ENCODE measurements at regions not wholly inside any gene's neighbourhood (a gene's known extent, or its start where the extent isn't known, plus 50 kb on each side); places are given as distances from the start of the nearest gene placed in this dataset.

- no peak for DNase-seq (ENCODE audit: low read depth in 2 of 2)
Observed at GRCh38 chr5:135235551-135236227, 163.3 kb downstream of the MACROH2A1 start.

- DNase-seq (ENCODE audit: low read depth in 2 of 2): no peak
Observed at GRCh38 chr5:135234666-135235401, 164.2 kb downstream of the MACROH2A1 start.

DNA sequence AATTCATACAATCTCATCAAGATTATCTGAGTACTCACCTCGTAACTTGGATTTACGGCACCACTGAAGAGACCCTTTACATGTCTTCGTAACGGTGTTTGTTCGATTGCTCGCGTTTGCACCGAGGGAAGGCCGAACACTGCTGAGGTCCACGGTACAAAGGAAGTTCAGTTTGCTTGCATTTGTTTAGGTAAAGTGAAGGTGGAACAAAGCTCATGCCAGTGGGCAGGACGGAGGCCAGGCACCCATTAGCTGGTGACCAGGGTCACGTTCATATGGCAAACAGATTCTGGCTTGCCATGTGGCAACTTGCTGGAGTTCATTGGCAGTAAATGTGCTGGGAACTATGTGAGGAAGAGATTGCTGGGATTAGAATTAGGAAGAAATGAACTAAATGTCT lies 164.8 kb downstream of the MACROH2A1 start:
- no peak for DNase-seq (ENCODE audit: low read depth in 2 of 2)

- DNase-seq (ENCODE audit: low read depth in 2 of 2): no peak
Observed at GRCh38 chr5:135233477-135233876, 165.6 kb downstream of the MACROH2A1 start.

DNA sequence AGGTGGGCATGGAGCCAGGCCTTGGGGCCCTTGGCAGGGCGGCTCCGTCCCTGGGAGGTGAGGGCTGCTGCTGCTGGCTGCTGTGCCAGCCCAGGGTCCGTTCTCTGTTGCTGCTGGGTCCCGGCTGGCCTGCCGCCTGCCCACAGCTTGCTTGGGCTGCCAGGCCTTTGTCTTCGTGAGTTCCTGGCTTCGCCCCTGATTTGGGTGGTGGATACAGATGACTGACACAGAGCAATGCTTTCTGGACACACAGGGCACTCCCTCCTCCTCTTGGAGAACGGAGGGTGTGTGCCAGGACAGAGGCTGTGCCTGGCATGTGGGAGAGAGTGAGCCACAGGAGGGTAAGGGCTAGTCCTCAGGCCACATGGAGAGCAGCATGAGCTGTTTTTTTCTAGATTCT lies 166.1 kb downstream of the MACROH2A1 start:
- no peak for DNase-seq (ENCODE audit: low read depth in 2 of 2)

- no peak for DNase-seq (ENCODE audit: low read depth in 2 of 2)
Observed at GRCh38 chr5:135231289-135231688, 167.7 kb downstream of the MACROH2A1 start.

DNA sequence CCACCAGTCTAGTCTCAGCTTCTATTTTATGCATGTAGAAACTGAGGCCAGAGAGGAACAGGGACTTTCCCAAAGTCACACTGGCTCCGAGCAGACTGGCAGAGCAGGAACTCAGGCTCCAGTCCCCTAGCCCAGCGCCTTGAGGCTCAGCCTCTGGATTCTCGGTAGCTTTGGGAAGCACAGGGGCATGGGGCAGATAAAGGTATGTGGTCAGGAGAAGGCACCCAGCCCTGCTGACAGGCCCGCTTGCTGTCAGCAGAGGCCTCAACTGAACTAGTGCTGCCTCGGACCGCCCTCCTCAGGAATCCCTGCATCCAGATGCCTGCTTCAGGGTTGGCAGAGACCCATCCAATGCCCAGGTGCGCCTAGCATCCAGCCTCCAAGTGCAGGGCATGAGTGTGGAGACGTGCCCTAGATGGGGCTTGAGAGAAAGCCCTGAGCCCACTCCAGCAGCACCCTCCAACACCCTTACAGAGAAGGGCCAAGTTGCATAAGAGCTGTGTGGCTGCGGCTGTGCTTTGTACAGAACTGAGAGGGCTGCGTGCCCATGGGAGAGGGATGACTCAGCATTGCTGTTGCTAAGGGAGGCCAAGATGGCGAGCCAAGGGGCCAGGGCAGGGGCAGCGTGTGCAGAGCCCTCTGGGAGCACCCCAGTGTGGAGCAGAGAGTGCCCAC lies 168.6 kb downstream of the MACROH2A1 start:
- no peak for DNase-seq (ENCODE audit: low read depth in 2 of 2)

DNA sequence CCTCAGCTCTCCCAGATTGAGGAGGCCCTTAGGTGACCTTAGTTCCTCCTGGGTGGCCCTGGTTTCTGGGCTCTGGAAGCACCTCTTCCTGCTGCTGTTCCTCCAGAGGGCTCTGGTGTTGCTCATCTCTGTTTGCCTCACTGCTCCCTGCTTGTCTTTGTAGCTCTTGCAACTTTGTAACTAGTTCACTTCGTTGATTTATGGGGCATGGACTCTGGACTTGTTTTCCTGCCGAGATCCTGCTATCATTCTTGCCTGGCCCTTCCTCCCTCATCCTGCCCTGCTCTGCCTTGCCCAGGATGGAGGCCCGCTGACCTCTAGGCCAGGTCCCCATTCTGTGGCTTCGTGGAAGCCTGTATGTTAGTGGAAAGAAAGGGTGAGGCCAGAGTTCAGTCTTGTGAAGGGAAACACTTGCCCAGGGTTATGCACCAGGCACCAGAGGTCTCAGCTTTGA lies 169.3 kb downstream of the MACROH2A1 start:
- no peak for DNase-seq (ENCODE audit: low read depth in 2 of 2)

GRCh38 chr5:135229122-135229521 lies 169.9 kb downstream of the MACROH2A1 start:
- DNase-seq (ENCODE audit: low read depth in 2 of 2): no peak

DNA sequence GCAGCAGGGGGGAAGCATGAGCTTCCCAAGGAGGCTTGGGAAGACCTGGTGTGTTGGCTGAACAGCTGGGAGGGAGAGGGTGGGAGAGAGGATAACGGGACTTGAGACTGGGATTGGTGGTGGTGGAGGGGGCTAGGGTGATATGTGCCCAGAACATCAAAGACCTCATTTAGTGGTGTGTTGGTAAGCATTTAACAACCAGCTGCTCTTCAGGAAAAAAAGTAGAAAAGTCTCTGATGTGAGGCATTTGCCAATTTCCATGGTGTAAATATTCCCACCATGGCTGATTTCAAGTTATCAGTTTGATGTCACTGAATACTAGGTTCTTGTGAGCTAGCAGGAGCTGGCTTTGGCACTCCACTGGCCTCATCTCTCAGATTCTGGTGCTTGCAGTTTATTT lies 170.8 kb downstream of the MACROH2A1 start:
- DNase-seq (ENCODE audit: low read depth in 2 of 2): no peak

DNA sequence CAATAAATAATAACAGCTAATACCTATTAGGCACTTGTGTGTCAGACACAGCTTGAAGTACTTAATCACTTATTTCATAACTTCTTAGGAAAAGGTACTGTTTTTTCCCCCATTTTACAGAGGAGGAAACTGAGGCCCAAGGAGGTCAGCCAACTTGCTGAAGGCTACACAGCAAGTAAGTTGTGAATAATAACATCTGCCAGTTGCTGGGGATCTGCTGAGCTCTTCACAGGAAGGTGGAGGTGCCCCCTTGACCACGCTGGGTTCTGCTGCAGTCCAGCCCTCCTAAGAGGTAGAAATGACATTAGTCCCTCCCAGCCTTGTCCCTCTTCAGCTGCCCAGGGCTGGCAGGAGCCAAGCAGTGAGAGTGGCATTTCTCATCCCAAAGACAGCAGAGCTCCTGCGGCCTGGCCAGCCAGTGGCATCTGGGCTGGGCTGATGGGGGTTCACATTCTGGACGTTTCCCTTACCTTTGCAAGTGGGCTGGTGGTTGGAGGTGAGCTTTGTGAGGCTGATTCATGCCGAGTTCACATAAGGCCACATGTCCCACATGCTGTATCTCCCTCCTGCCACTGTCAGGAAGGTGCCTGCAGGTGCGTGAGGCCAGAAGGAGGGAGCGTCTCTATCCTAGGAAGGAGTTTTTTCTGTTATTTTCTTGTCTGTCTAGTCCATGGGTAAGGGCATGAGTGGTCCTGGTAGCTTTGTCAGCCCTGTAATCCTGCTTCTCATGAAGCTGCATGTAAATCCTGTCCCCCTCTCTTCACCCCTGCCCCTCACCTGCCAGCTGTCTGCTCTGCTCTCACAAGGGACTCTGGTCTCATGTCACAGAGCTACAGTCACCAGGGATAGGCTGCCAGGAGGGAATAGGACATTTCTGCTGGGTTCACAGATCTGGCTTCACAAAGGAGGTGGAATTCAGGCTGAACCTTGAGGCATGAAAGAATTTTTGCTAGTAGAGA lies 171.7 kb downstream of the MACROH2A1 start:
- DNase-seq (ENCODE audit: low read depth in 2 of 2): no peak

DNA sequence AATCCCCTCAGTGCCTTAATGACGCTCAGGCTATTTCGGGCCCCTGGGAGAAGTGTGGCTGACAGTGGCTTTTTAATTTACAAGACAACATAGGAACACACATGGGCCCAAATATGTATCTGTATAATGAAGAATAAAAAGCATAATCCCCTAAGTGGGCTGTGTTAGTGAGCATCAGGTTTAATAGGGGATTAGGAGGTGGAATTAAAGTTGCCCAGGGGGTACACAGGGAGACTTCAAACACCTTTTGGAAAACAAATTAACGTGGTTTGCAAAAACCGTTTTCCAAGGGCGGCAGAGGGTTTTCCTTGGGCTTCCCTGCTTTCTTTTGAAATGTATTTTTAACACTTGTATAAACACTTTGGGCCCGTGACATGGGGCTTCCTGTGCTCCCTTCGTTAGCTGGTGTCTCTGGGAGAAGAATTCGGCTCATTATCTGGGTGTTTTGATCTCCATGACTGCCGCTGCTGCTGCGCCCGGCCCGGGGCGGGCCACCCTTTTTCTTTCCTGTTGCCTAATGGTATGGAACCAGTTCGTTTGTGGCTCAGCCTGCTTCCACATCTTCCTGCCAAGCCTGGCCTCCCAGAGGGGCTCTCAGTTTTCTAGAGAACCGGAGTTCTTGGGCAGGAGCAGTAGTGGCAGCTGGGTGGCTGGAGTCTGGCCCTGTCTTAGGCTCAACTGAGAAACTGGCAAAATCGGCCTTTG lies 173.0 kb downstream of the MACROH2A1 start:
- DNase-seq (ENCODE audit: low read depth in 2 of 2): no peak

GRCh38 chr5:135223891-135224625 lies 175.0 kb downstream of the MACROH2A1 start:
- DNase-seq (ENCODE audit: low read depth in 2 of 2): no peak

DNA sequence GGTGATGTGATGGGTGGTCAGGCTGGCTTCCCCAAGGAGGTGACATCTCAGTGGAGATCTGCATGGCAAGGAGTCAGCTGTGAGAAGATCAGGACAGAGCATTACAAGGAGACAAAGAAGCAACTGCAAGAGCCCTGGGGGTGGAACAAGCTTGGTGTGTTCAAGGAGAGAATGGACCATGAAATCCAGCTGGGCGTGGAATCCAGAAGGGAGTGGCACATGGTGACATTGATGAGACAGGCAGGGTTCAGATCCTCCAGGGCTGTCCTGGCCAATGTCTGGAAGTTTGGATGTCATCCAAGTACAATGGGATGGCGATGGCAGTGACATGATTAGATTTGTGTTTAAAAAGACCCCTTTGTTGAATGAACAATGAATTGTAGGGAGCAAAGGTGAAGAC lies 175.6 kb downstream of the MACROH2A1 start:
- no peak for DNase-seq (ENCODE audit: low read depth in 2 of 2)

- no peak for DNase-seq (ENCODE audit: low read depth in 2 of 2)
Observed at GRCh38 chr5:135222771-135223170, 176.3 kb downstream of the MACROH2A1 start.

DNA sequence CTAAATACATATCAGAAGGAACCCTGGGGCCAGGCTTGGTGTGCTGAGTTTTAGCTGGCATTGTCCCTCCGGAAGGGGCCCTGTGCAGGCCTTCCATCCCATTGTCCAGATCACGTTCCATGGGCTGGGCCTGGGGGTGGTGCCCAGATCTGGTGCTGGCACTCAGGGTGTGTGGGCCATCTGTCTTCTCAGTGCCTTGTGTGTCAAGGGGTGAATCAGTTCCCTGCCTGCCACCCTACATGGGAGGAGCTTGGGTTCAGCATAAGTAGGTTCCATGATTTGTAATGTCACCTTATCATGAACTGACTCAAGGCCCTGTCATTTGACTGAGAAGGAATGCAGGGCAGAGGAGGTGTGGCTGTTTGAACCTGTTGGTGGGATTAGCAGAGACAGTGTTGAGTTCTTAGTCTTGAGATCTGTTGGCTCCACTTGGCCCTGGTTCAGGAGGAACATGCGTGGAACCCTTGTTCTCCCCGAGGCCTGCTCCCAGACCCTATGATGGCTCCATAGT lies 176.8 kb downstream of the MACROH2A1 start:
- no peak for DNase-seq (ENCODE audit: low read depth in 2 of 2)

DNA sequence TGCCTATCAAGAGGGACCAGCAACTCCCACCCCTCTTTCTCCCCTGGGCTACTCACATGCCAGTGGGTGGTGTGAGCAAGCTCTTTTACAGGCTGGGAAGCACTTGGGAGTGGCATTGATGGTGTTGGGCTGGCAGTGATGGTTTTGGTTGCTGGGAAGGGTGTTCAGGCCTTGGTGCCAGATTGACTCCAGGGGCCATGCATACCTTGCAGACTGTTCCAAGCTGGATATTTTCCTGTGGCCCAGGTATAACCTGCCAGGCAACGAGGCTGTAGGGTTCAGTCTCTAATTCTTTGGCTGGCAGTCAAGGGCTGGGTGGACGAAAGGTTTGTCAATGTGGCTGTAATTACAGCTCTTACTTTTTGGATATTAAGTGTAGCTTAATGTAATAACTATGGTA lies 177.3 kb downstream of the MACROH2A1 start:
- no peak for DNase-seq (ENCODE audit: low read depth in 2 of 2)

DNA sequence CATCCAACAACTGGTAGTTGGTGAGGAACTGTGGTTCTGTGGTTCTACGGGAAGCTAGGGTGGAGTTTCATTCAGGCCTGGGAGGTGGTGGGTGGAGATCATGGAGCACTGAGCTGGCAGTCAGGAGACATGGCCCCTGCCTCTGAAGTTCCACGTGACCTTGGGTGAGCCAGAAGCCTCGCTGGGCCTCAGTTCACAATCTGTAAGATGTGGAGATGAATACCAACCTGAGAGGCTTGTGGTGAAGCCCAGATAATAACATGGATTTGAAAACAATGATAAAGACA lies 177.9 kb downstream of the MACROH2A1 start:
- no peak for DNase-seq (ENCODE audit: low read depth in 2 of 2)

- DNase-seq (ENCODE audit: low read depth in 2 of 2): no peak
Observed at GRCh38 chr5:135220394-135221186, 178.4 kb downstream of the MACROH2A1 start.

DNA sequence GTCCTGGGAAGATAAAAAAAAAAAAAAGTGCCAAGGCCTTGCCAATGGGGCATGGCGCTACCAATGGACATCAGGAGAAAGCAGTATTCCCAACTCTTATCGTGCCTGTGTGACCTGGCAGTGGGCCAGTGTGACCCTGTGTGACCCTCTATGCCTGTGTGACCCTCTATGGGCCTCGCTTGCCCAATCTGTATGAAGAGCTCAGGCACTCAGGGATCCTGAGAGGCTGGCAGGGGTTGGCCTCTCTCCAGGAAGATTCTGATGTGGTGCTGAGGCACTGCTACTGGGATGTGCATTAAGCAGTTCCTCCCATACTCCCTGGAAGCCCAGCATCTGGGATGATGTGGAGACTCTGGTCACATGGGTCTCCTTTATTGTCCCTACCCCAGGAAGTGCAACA lies 179.2 kb downstream of the MACROH2A1 start:
- no peak for DNase-seq (ENCODE audit: low read depth in 2 of 2)
